SJSA1 (cell line): ENCODE measurements at regions not wholly inside any gene's neighbourhood (a gene's known extent, or its start where the extent isn't known, plus 50 kb on each side); places are given as distances from the start of the nearest gene placed in this dataset.

Source experiments
- DNase-seq, 2 experiments: peaks; one replicate each; pipeline ENCODE4 v3.0.0-alpha.2; 2015 to 2020; ENCODE audit warnings: low spot score in 2 of 2, low read depth in 1 of 2
- H3K27ac ChIP-seq: fragments of 250-450 bp; sonication (Bioruptor Pico); 2 replicates; pipeline ENCODE4 v1.5.1; 2020; ENCODE audit warnings: mild to moderate bottlenecking, moderate library complexity
- H3K27me3 ChIP-seq: fragments of 250-450 bp; sonication (Bioruptor Pico); replicated peaks from 2 replicates; pipeline ENCODE4 v1.5.1; 2020; ENCODE audit warnings: mild to moderate bottlenecking, moderate library complexity
- H3K36me3 ChIP-seq: fragments of 250-450 bp; sonication (Bioruptor Pico); 2 replicates; pipeline ENCODE4 v1.5.1; 2020; ENCODE audit warnings: mild to moderate bottlenecking
- H3K4me1 ChIP-seq: fragments of 250-450 bp; sonication (Bioruptor Pico); replicated peaks from 2 replicates; pipeline ENCODE4 v1.6.1; 2021; ENCODE audit warnings: mild to moderate bottlenecking
- H3K4me3 ChIP-seq: fragments of 250-450 bp; sonication (Bioruptor Pico); 2 replicates; pipeline ENCODE4 v1.5.1; 2020; ENCODE audit warnings: mild to moderate bottlenecking
- H3K9me3 ChIP-seq: fragments of 250-450 bp; sonication (Bioruptor Pico); replicated peaks from 2 replicates; pipeline ENCODE4 v1.5.1; 2020; ENCODE audit warnings: mild to moderate bottlenecking

GRCh38 chr2:139000131-139000785 lies 220.1 kb upstream of the NXPH2 start:
- H3K27me3 ChIP-seq: no peaks in the 10 kb centered on the region
- H3K36me3 ChIP-seq: no peaks in the 10 kb centered on the region
- H3K4me1 ChIP-seq: peaks cover 12% of the 10 kb centered on the region
- H3K27ac ChIP-seq: no peak overlapping the region
- no peak overlapping the region for H3K4me3 ChIP-seq
- no peak for DNase-seq
- H3K9me3 ChIP-seq: no peaks in the 10 kb centered on the region

DNA sequence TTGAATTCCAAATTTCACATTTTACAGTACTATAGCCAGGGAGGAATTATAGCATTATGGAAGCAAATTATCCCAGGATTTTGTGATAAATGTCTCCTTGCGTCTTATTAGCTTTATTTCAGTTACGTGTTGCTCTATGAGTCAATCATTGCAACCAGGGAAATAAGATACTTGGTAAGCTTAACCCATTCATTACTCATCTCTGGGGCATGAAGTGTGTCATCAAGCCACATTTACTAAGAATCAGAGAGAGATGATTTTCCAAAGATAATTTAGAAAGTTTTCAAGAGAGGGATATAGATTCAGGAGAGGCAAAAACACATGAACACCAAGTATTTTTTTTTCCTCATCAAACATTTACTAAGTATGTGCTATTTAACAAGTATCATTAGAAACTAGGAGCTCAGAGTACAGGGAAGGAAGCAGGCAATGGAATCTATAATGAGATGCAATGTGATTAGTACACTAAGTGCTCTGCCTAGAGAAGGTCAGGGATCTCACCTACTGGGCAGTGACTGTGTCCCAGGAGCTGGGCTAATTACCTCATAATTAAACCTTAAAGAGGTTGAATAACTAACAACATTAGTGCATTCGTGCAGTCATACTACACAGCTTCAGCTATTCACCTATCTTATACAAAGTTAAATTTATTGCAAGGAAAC lies 217.8 kb upstream of the NXPH2 start:
- H3K27ac ChIP-seq: peak overlapping the region; percentile 70
- H3K36me3 ChIP-seq: no peaks in the 10 kb centered on the region
- H3K9me3 ChIP-seq: no peaks in the 10 kb centered on the region
- H3K4me1 ChIP-seq: peaks cover 12% of the 10 kb centered on the region
- no peaks in the 10 kb centered on the region for H3K27me3 ChIP-seq
- DNase-seq: peak in 1 of 2 experiments; percentile 67
- H3K4me3 ChIP-seq: no peak overlapping the region

DNA sequence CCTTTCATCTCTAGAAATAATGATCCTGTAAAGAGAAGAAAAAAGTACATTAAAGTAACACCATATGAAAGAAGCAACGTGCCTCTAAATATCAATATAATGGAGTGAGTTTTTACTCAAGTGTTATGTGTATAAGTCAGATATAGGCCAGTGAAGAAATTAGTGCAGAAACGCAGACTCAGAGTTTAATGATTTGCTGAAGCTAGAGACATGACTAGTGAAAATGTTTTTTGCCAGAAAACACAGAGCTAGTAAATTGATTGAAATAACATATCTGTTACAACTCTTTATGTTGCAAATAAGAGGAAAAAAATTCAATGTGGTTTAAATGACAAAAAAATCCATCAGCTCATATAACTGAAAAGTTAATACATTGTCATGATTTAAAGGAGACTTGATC lies 217.2 kb upstream of the NXPH2 start:
- Histone ChIP-seq H3K27ac (peak overlapping the region; percentile 70), H3K36me3 (no peaks in the 10 kb centered on the region), H3K4me1 (peaks cover 12% of the 10 kb centered on the region), H3K9me3 (no peaks in the 10 kb centered on the region), H3K4me3 (no peak overlapping the region), H3K27me3 (no peaks in the 10 kb centered on the region)
- no peak for DNase-seq

GRCh38 chr2:138994502-138994901 lies 214.3 kb upstream of the NXPH2 start:
- H3K27me3 ChIP-seq: no peaks in the 10 kb centered on the region
- H3K36me3 ChIP-seq: no peaks in the 10 kb centered on the region
- no peaks in the 10 kb centered on the region for H3K9me3 ChIP-seq
- no peak overlapping the region for H3K4me3 ChIP-seq
- H3K4me1 ChIP-seq: peaks cover 12% of the 10 kb centered on the region
- no peak for DNase-seq
- no peak overlapping the region for H3K27ac ChIP-seq

GRCh38 chr2:138985881-138986280 lies 205.7 kb upstream of the NXPH2 start:
- H3K27ac ChIP-seq: no peak overlapping the region
- no peaks in the 10 kb centered on the region for H3K4me1 ChIP-seq
- no peak overlapping the region for H3K4me3 ChIP-seq
- H3K27me3 ChIP-seq: no peaks in the 10 kb centered on the region
- no peaks in the 10 kb centered on the region for H3K9me3 ChIP-seq
- H3K36me3 ChIP-seq: no peaks in the 10 kb centered on the region
- no peak for DNase-seq

- H3K4me3 ChIP-seq: no peak overlapping the region
- no peak overlapping the region for H3K27ac ChIP-seq
- peaks cover 8% of the 10 kb centered on the region for H3K4me1 ChIP-seq
- H3K27me3 ChIP-seq: no peaks in the 10 kb centered on the region
- no peaks in the 10 kb centered on the region for H3K36me3 ChIP-seq
- no peak for DNase-seq
- H3K9me3 ChIP-seq: no peaks in the 10 kb centered on the region
Observed at GRCh38 chr2:138979131-138979785, 199.1 kb upstream of the NXPH2 start.

DNA sequence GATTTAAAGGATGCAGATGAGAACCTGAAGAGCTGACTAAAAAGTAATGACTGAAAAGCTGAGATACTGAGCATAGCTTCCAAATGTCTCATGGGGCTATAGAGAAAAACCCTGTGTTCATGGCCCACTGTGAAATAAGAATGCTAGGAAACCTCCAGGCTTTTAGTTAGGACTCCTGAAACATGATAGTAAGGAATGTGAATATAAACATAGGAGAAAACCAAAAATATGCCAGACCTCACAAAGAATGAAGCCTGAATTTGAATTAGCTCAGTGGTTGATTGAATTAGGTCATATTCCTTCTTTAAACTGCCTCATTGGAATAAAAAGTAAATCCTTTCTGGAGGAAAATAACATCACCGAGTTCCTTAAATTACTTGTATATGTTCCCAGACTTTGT lies 194.5 kb upstream of the NXPH2 start:
- no peaks in the 10 kb centered on the region for H3K36me3 ChIP-seq

DNA sequence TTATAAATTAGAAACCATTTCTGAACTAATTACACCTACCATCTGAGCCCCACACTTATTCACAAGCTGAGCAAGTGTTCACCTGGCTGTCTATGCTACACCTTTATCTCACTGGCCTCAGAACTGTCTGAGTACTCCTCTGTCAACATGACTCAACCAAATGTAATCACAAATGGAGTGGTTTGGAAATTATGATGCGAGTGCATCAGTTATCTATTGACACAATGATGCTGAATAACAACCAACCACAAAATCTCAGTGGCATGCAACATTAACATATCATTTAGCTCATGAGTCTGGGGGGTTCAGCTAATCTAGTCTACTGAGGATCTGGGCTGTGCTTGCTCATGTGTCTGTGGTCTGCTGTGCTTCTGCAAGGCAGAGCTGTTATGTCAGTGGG lies 184.2 kb upstream of the NXPH2 start:
- Histone ChIP-seq H3K27me3 (no peaks in the 10 kb centered on the region), H3K4me3 (no peak overlapping the region), H3K36me3 (no peaks in the 10 kb centered on the region), H3K4me1 (0 out of 2 replicates have a peak, but pooled peaks cover 2% of the 10 kb centered on the region), H3K9me3 (no peaks in the 10 kb centered on the region), H3K27ac (no peak overlapping the region)
- DNase-seq: no peak

More for the DNA sequence above, 194.5 kb upstream of the NXPH2 start:
- peak; percentile 47 to 90 for DNase-seq
- Histone ChIP-seq H3K9me3 (no peaks in the 10 kb centered on the region), H3K4me3 (no peak overlapping the region), H3K27ac (peak overlapping the region; percentile 93), H3K27me3 (no peaks in the 10 kb centered on the region), H3K4me1 (peaks cover 23% of the 10 kb centered on the region)

DNA sequence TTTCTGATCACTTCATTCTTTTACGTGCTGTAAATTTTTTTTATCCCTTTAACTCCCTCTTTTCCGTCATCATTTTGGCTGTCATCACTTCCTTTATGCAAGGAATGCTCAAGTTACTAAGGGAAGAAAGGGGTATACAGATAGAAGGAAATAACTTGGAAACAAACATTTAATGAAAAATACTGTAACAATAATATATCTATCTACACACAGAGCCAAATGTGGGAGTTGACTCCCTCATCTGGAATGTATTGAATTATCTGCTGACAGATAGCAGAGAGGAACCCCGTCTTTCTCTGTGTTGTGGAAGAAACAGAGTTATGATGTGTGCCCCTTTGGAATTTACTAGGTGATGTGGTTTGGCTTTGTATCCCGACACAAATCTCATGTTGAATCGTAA lies 182.5 kb upstream of the NXPH2 start:
- no peaks in the 10 kb centered on the region for H3K36me3 ChIP-seq
- no peaks in the 10 kb centered on the region for H3K9me3 ChIP-seq
- no peak overlapping the region for H3K27ac ChIP-seq
- H3K4me3 ChIP-seq: no peak overlapping the region
- DNase-seq: no peak
- H3K27me3 ChIP-seq: no peaks in the 10 kb centered on the region
- H3K4me1 ChIP-seq: 0 out of 2 replicates have a peak, but pooled peaks cover 2% of the 10 kb centered on the region

- Histone ChIP-seq H3K4me1 (0 out of 2 replicates have a peak, but pooled peaks cover 2% of the 10 kb centered on the region), H3K36me3 (no peaks in the 10 kb centered on the region), H3K9me3 (no peaks in the 10 kb centered on the region), H3K4me3 (no peak overlapping the region), H3K27me3 (no peaks in the 10 kb centered on the region), H3K27ac (no peak overlapping the region)
- DNase-seq: no peak
Observed at GRCh38 chr2:138960191-138960590, 180.0 kb upstream of the NXPH2 start.

GRCh38 chr2:138959031-138959430 lies 178.8 kb upstream of the NXPH2 start:
- Histone ChIP-seq H3K27ac (no peak overlapping the region), H3K27me3 (no peaks in the 10 kb centered on the region), H3K9me3 (no peaks in the 10 kb centered on the region), H3K4me3 (no peak overlapping the region), H3K36me3 (no peaks in the 10 kb centered on the region), H3K4me1 (0 out of 2 replicates have a peak, but pooled peaks cover 2% of the 10 kb centered on the region)
- DNase-seq: no peak

DNA sequence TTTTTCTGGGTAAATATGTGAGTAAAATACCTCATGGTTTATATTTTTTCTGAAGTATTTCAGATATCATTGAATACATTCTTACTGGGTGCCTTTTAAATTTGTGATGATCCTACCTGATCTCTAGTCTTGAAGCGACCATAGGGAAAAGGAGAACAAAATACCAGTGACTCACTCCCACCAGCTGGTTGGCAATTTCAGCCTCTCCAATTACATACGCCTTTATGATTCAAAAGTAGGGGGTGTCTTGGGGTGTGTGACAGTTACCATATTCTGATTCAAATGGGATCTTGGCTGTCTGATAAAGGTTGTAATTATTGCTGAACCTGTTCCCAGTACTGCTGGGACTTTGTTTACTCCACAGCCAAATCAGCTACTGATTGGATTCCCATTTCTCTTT lies 175.9 kb upstream of the NXPH2 start:
- H3K4me3 ChIP-seq: no peak overlapping the region
- no peak overlapping the region for H3K27ac ChIP-seq
- H3K27me3 ChIP-seq: no peaks in the 10 kb centered on the region
- H3K36me3 ChIP-seq: no peaks in the 10 kb centered on the region
- no peak for DNase-seq
- H3K9me3 ChIP-seq: no peaks in the 10 kb centered on the region
- H3K4me1 ChIP-seq: no peaks in the 10 kb centered on the region

DNA sequence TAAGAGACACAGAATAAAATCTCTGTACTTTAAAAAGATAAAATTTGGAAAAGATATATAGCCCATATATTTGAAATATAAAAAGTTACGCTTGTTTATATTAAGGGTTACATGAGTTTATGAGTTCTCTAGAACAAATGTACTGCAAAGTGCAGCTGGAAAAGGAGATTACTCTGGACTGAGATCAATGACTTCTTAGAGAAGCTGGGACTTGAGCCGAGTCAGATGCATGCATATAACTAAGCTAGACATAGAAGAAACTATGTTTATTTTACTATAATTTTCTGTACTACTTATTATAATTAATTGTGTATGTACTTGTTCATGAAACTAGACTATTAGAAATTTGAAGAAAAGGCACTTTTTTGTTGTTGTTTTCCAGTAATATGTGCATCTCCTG lies 170.3 kb upstream of the NXPH2 start:
- no peak for DNase-seq

DNA sequence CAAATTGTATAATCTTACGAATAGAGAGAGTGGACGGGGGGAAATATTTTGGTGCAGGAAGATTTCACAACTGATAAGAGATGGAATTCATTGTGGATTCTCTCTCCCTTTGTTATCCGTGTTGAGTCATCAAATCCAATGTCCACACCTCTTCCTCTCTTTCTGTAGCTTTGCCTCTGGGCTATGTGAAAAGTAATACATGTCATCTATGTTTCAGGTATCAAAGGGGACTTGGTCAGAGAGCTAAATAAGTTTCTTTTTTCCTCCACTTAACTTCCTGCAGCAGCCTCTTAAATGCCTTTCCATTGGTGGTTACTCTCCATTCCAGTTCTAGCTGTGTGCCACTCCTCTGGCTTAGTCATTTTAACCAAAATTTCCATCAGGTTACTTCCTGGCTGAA lies 169.3 kb upstream of the NXPH2 start:
- Histone ChIP-seq H3K4me3 (no peak overlapping the region), H3K4me1 (peaks cover 33% of the 10 kb centered on the region), H3K36me3 (no peaks in the 10 kb centered on the region), H3K27ac (peak overlapping the region; percentile 82), H3K27me3 (no peaks in the 10 kb centered on the region), H3K9me3 (no peaks in the 10 kb centered on the region)
- peak in 1 of 2 experiments; percentile 78 for DNase-seq

More for the DNA sequence above, 170.3 kb upstream of the NXPH2 start:
- H3K27me3 ChIP-seq: no peaks in the 10 kb centered on the region
- H3K4me3 ChIP-seq: no peak overlapping the region
- H3K36me3 ChIP-seq: no peaks in the 10 kb centered on the region
- peaks cover 33% of the 10 kb centered on the region for H3K4me1 ChIP-seq
- peak overlapping the region; percentile 82 for H3K27ac ChIP-seq
- no peaks in the 10 kb centered on the region for H3K9me3 ChIP-seq
